K562 (cell line): ENCODE measurements at regions not wholly inside any gene's neighbourhood (a gene's known extent, or its start where the extent isn't known, plus 50 kb on each side); places are given as distances from the start of the nearest gene placed in this dataset.

ENCODE experiments used
- CBFA2T2 ChIP-seq: fragments of 450-650 bp; conservative IDR thresholded peaks from 2 replicates; pipeline ENCODE4 v1.6.1; 2017; ENCODE audit warnings: mild to moderate bottlenecking
- EP300 ChIP-seq: IDR thresholded peaks from 2 replicates; pipeline ENCODE4 v1.6.1; 2012; ENCODE audit warnings: low read length, improper control_type of control experiment
- HMBOX1 ChIP-seq: sonication (generic); IDR thresholded peaks from 2 replicates; pipeline ENCODE4 v1.6.1; 2016
- ILK ChIP-seq: fragments of 450-650 bp; IDR thresholded peaks from 2 replicates; pipeline ENCODE4 v1.6.1; 2016; ENCODE audit warnings: missing genetic modification characterization, low read depth, mild to moderate bottlenecking, missing compliant biosample characterization, moderate library complexity, borderline replicate concordance
- KLF1 ChIP-seq: fragments of 450-650 bp; IDR thresholded peaks from 2 replicates; pipeline ENCODE4 v1.6.1; 2016; ENCODE audit warnings: missing genetic modification characterization, missing compliant biosample characterization
- MEF2D ChIP-seq: conservative IDR thresholded peaks from 2 replicates; pipeline ENCODE4 v1.6.1; 2016; ENCODE audit warnings: low read depth, missing genetic modification characterization, missing compliant biosample characterization
- PHB ChIP-seq: fragments of 250-450 bp; sonication (Bioruptor Pico); IDR thresholded peaks from 2 replicates; pipeline ENCODE4 v1.5.0; 2021
- PRPF4 ChIP-seq: fragments of 200-400 bp; formaldehyde crosslinking; IDR thresholded peaks from one replicate; pipeline ENCODE4 v1.6.1; 2017; ENCODE audit warnings: low read length, low read depth, mild to moderate bottlenecking; ENCODE audit not compliant: insufficient read depth, poor library complexity, severe bottlenecking
- PURB ChIP-seq: sonication (generic); formaldehyde crosslinking; IDR thresholded peaks from 2 replicates; pipeline ENCODE4 v1.9.0; 2021; ENCODE audit warnings: low read depth, mild to moderate bottlenecking, missing genetic modification reagents
- RBM15 ChIP-seq: fragments of 200-400 bp; formaldehyde crosslinking; IDR thresholded peaks from 2 replicates; pipeline ENCODE4 v1.6.1; 2018; ENCODE audit warnings: mild to moderate bottlenecking, low read length, moderate library complexity; ENCODE audit not compliant: insufficient read depth
- SP2 ChIP-seq: IDR thresholded peaks from 2 replicates; pipeline ENCODE4 v1.6.1; 2011; ENCODE audit warnings: mild to moderate bottlenecking, low read depth, low read length, moderate library complexity; ENCODE audit not compliant: poor library complexity, severe bottlenecking; ENCODE audit errors: extremely low read depth
- STAT6 ChIP-seq: sonication (generic); formaldehyde crosslinking; IDR thresholded peaks from 2 replicates; pipeline ENCODE4 v1.8.1; 2023; ENCODE audit warnings: mild to moderate bottlenecking, missing genetic modification reagents
- TSHZ1 ChIP-seq: fragments of 250-450 bp; sonication (Bioruptor Pico); IDR thresholded peaks from 2 replicates; pipeline ENCODE4 v1.4.0; 2020; ENCODE audit warnings: mild to moderate bottlenecking, moderate library complexity
- ZFP36 ChIP-seq: fragments of 150-350 bp; IDR thresholded peaks from 2 replicates; pipeline ENCODE4 v1.6.1; 2018; ENCODE audit warnings: low read length, low read depth; ENCODE audit not compliant: partially characterized antibody
- ZNF24 ChIP-seq: fragments of 450-650 bp; IDR thresholded peaks from 2 replicates; pipeline ENCODE4 v1.6.1; 2016
- ZNF280B ChIP-seq: fragments of 250-450 bp; sonication (Bioruptor Pico); IDR thresholded peaks from 2 replicates; pipeline ENCODE4 v1.5.1; 2021; ENCODE audit warnings: mild to moderate bottlenecking

- TF ChIP-seq STAT6: no peak
- no peak for TF ChIP-seq PHB (CRISPR knock-in tag)
- TF ChIP-seq HMBOX1: peak; percentile 95
- TF ChIP-seq SP2: no peak
- TF ChIP-seq RBM15: no peak
- no peak for TF ChIP-seq ILK (tag)
- TF ChIP-seq TSHZ1 (CRISPR knock-in tag): peak; percentile 8; the same call in 1 of the 2 replicates
- no peak for TF ChIP-seq CBFA2T2
- no peak for TF ChIP-seq PRPF4
- no peak for TF ChIP-seq KLF1 (tag)
- TF ChIP-seq EP300: peak; percentile 44; the same call in 1 of the 2 replicates
- no peak for TF ChIP-seq ZFP36
- no peak for TF ChIP-seq ZNF280B
- TF ChIP-seq ZNF24: no peak
- TF ChIP-seq MEF2D (tag): no peak
- TF ChIP-seq PURB: no peak
Observed at GRCh38 chr7:106345421-106346166, 60.8 kb upstream of the NAMPT start (continued).
